ENCODE measurements at regions not wholly inside any gene's neighbourhood (a gene's known extent, or its start where the extent isn't known, plus 50 kb on each side); places are given as distances from the start of the nearest gene placed in this dataset.

DNA sequence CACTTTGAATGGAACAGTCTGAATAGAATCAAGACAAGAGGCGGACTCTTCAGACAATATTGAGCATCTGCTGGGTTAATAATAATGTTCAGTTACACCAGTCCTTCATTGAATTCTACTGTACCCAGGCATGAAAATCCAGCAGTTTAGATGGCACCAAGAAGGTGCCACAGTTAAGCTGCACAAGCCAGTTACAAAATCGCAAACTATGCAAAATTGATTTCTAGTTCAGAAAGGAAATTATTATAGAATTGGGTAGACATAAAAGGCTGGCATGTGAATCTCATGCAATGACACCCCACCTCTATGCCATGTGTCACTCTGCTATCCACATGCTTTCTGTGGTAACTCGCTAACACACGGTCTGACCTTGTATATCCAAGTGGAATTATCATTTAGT, 105.8 kb upstream of the VCX3A start:
- TF ChIP-seq, protein P1, sequence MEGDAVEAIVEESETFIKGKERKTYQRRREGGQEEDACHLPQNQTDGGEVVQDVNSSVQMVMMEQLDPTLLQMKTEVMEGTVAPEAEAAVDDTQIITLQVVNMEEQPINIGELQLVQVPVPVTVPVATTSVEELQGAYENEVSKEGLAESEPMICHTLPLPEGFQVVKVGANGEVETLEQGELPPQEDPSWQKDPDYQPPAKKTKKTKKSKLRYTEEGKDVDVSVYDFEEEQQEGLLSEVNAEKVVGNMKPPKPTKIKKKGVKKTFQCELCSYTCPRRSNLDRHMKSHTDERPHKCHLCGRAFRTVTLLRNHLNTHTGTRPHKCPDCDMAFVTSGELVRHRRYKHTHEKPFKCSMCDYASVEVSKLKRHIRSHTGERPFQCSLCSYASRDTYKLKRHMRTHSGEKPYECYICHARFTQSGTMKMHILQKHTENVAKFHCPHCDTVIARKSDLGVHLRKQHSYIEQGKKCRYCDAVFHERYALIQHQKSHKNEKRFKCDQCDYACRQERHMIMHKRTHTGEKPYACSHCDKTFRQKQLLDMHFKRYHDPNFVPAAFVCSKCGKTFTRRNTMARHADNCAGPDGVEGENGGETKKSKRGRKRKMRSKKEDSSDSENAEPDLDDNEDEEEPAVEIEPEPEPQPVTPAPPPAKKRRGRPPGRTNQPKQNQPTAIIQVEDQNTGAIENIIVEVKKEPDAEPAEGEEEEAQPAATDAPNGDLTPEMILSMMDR (optimal IDR thresholded peaks at IDR 0.05 in 1 of 3, IDR thresholded peaks at IDR 0.05 in 1 of 3, conservative IDR thresholded peaks at IDR 0.05 in 1 of 3; ENCODE audit: extremely low read depth in 1 of 3, insufficient read depth in 2 of 3, low read length in 3 of 3): no peak
- no peak for TF ChIP-seq EZH2 (IDR thresholded peaks at IDR 0.05; ENCODE audit: low read length)
- dilution Hi-C loops (cut with MboI; ENCODE audit: extremely low pct_ligation_motif_present, low sequenced_read_pairs): no loop called here
- DNase-seq (ENCODE audit: low read depth, low spot score) (no peak), FAIRE-seq (no peak)
- H3K36me3 ChIP-seq (ENCODE audit: control insufficient read depth in 2 of 2, extremely low read depth in 1 of 2, insufficient read depth in 2 of 2, low read length in 2 of 2): no peaks in the 10 kb centered on the region
- H3K27me3 ChIP-seq (ENCODE audit: control insufficient read depth, extremely low read depth, insufficient read depth, low read length): no peaks in the 10 kb centered on the region
- H2AFZ ChIP-seq (ENCODE audit: control insufficient read depth, low read length): no peak overlapping the region
- no peaks in the 10 kb centered on the region for H3K4me1 ChIP-seq (ENCODE audit: control insufficient read depth, extremely low read depth, insufficient read depth, low read length)
- H3K4me2 ChIP-seq (ENCODE audit: control insufficient read depth, extremely low read depth, insufficient read depth, low read depth, low read length): no peak overlapping the region
- H3K4me3 ChIP-seq (ENCODE audit: control insufficient read depth in 2 of 3, extremely low read depth in 1 of 3, insufficient read depth in 2 of 3, low read depth in 1 of 3, low read length in 3 of 3): no peak overlapping the region
- no peaks in the 10 kb centered on the region for H4K20me1 ChIP-seq (ENCODE audit: control insufficient read depth, extremely low read depth, insufficient read depth, low read length)
- H3K9me3 ChIP-seq (ENCODE audit: control insufficient read depth, low read depth, low read length): no peaks in the 10 kb centered on the region
- no peak overlapping the region for H3K27ac ChIP-seq (ENCODE audit: control insufficient read depth, insufficient read depth, low read length)
- H3K9me1 ChIP-seq (ENCODE audit: control insufficient read depth, extremely low read depth, insufficient read depth, low read length): no peaks in the 10 kb centered on the region
- H3K9ac ChIP-seq (ENCODE audit: control insufficient read depth, extremely low read depth, insufficient read depth, low read length): no peak overlapping the region
- no peaks in the 10 kb centered on the region for H3K79me2 ChIP-seq (ENCODE audit: control insufficient read depth, insufficient read depth, low read length)

DNA sequence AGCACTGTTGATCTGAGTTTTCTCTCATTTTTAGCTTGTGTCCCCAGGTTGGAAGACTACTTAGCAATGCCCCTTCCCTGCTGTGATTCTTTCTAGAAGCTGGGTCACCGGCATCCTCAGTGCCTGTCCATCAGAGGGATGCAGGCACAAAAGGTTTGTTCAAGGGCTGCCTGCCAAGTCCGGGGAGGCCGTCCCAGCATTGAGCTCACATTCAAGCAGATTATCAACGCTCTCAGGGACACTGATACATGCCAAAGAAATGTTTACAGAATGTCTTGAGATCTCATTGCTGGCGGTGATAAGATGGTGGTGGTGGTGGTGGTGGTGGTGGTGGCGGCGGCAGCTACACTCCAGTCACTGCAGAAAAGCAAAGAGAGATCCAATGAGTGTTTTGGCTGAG, 79.6 kb upstream of the VCX3A start:
- H3K4me1 ChIP-seq (ENCODE audit: control insufficient read depth, extremely low read depth, insufficient read depth, low read length): no peaks in the 10 kb centered on the region
- DNase-seq (ENCODE audit: low read depth, low spot score): no peak
- H3K4me2 ChIP-seq (ENCODE audit: control insufficient read depth, extremely low read depth, insufficient read depth, low read depth, low read length): no peak overlapping the region
- no peaks in the 10 kb centered on the region for H3K36me3 ChIP-seq (ENCODE audit: control insufficient read depth in 2 of 2, extremely low read depth in 1 of 2, insufficient read depth in 2 of 2, low read length in 2 of 2)
- H3K9me1 ChIP-seq (ENCODE audit: control insufficient read depth, extremely low read depth, insufficient read depth, low read length): no peaks in the 10 kb centered on the region
- no peaks in the 10 kb centered on the region for H3K27me3 ChIP-seq (ENCODE audit: control insufficient read depth, extremely low read depth, insufficient read depth, low read length)
- H4K20me1 ChIP-seq (ENCODE audit: control insufficient read depth, extremely low read depth, insufficient read depth, low read length): no peaks in the 10 kb centered on the region
- no peaks in the 10 kb centered on the region for H3K9me3 ChIP-seq (ENCODE audit: control insufficient read depth, low read depth, low read length)
- no peak overlapping the region for H3K4me3 ChIP-seq (ENCODE audit: control insufficient read depth in 2 of 3, extremely low read depth in 1 of 3, insufficient read depth in 2 of 3, low read depth in 1 of 3, low read length in 3 of 3)
- no peak for TF ChIP-seq EZH2 (IDR thresholded peaks at IDR 0.05; ENCODE audit: low read length)
- TF ChIP-seq, protein P1 (optimal IDR thresholded peaks at IDR 0.05 in 1 of 3, IDR thresholded peaks at IDR 0.05 in 1 of 3, conservative IDR thresholded peaks at IDR 0.05 in 1 of 3; ENCODE audit: extremely low read depth in 1 of 3, insufficient read depth in 2 of 3, low read length in 3 of 3): no peak
- H2AFZ ChIP-seq (ENCODE audit: control insufficient read depth, low read length): no peak overlapping the region
- no peak for FAIRE-seq
- dilution Hi-C loops (cut with MboI; ENCODE audit: extremely low pct_ligation_motif_present, low sequenced_read_pairs): no loop called here
- H3K79me2 ChIP-seq (ENCODE audit: control insufficient read depth, insufficient read depth, low read length): no peaks in the 10 kb centered on the region
- H3K27ac ChIP-seq (ENCODE audit: control insufficient read depth, insufficient read depth, low read length): no peak overlapping the region
- H3K9ac ChIP-seq (ENCODE audit: control insufficient read depth, extremely low read depth, insufficient read depth, low read length): no peak overlapping the region

Measured in keratinocyte (primary cell).